GM23338 (cell line): ENCODE measurements at regions not wholly inside any gene's neighbourhood (a gene's known extent, or its start where the extent isn't known, plus 50 kb on each side); places are given as distances from the start of the nearest gene placed in this dataset.

Source experiments
- ATAC-seq: fragments of 200-7000 bp; cut with Tn5 transposase; 3 replicates; pipeline ENCODE4 v1.9.1; 2020
- DNase-seq: peaks from one replicate; pipeline ENCODE4 v3.0.0-alpha.2; 2015; ENCODE audit warnings: low spot score
- H2AFZ ChIP-seq: fragments of 200-600 bp; sonication (generic); 2 replicates; pipeline ENCODE4 v1.8.0; 2016; ENCODE audit warnings: antibody characterized with exemption, mild to moderate bottlenecking, moderate library complexity
- H3F3A ChIP-seq: fragments of 200-600 bp; sonication (generic); replicated peaks from 2 replicates; pipeline ENCODE4 v1.8.0; 2017; ENCODE audit warnings: antibody characterized with exemption, mixed run types, low read depth
- H3K27ac ChIP-seq: fragments of 200-600 bp; sonication (generic); 2 replicates; pipeline ENCODE4 v1.6.1; 2016; ENCODE audit warnings: low read depth
- H3K27me3 ChIP-seq: fragments of 200-600 bp; sonication (generic); 2 replicates; pipeline ENCODE4 v1.8.0; 2016; ENCODE audit warnings: mild to moderate bottlenecking, mixed run types, moderate library complexity; ENCODE audit not compliant: insufficient read depth
- H3K36me3 ChIP-seq: fragments of 200-600 bp; sonication (generic); 2 replicates; pipeline ENCODE4 v1.8.0; 2016; ENCODE audit warnings: mild to moderate bottlenecking; ENCODE audit not compliant: insufficient read depth
- H3K4me1 ChIP-seq: fragments of 200-600 bp; sonication (generic); 2 replicates; pipeline ENCODE4 v1.8.0; 2016; ENCODE audit warnings: mild to moderate bottlenecking, moderate library complexity; ENCODE audit not compliant: insufficient read depth
- H3K4me2 ChIP-seq: fragments of 200-600 bp; sonication (generic); 2 replicates; pipeline ENCODE4 v1.7.1; 2017; ENCODE audit warnings: mixed run types
- H3K4me3 ChIP-seq: fragments of 200-600 bp; sonication (generic); 2 replicates; pipeline ENCODE4 v1.6.1; 2016; ENCODE audit warnings: mixed run types
- H3K79me2 ChIP-seq: fragments of 200-600 bp; sonication (generic); replicated peaks from 2 replicates; pipeline ENCODE4 v1.8.0; 2017; ENCODE audit warnings: mild to moderate bottlenecking; ENCODE audit not compliant: insufficient read depth
- H3K9me2 ChIP-seq: fragments of 200-600 bp; sonication (generic); 2 replicates; pipeline ENCODE4 v1.8.0; 2017; ENCODE audit not compliant: insufficient read depth
- H4K20me1 ChIP-seq: fragments of 200-600 bp; sonication (generic); replicated peaks from 2 replicates; pipeline ENCODE4 v1.8.0; 2017; ENCODE audit warnings: mild to moderate bottlenecking; ENCODE audit not compliant: insufficient read depth
- H3K27ac Mint-ChIP-seq: 2 replicates; pipeline ENCODE4 v1.8.0; 2020; ENCODE audit warnings: inconsistent platforms, mild to moderate bottlenecking, moderate library complexity, mixed read lengths
- H3K27me3 Mint-ChIP-seq: 3 replicates; pipeline ENCODE4 v1.8.0; 2022; ENCODE audit warnings: low read depth, mild to moderate bottlenecking, moderate library complexity, mixed read lengths, inconsistent platforms; ENCODE audit not compliant: insufficient read depth, poor library complexity
- H3K36me3 Mint-ChIP-seq: 3 replicates; pipeline ENCODE4 v1.8.0; 2021; ENCODE audit warnings: low read depth, mild to moderate bottlenecking, inconsistent platforms, moderate library complexity, mixed read lengths
- H3K4me1 Mint-ChIP-seq: 3 replicates; pipeline ENCODE4 v1.8.0; 2020; ENCODE audit warnings: mild to moderate bottlenecking, inconsistent platforms, mixed read lengths
- H3K4me3 Mint-ChIP-seq: 3 replicates; pipeline ENCODE4 v1.8.0; 2021; ENCODE audit warnings: moderate library complexity, mild to moderate bottlenecking, inconsistent platforms, mixed read lengths
- H3K9me3 Mint-ChIP-seq: 3 replicates; pipeline ENCODE4 v1.8.0; 2020; ENCODE audit warnings: moderate library complexity, mild to moderate bottlenecking, inconsistent platforms, mixed read lengths
- CREB1 ChIP-seq: fragments of 250-450 bp; sonication (Bioruptor Pico); IDR thresholded peaks from 2 replicates; pipeline ENCODE4 v1.5.0; 2020; ENCODE audit warnings: low read depth, mild to moderate bottlenecking, moderate library complexity
- CTCF ChIP-seq, 2 experiments: fragments of 200-600 bp in 1 of 2; sonication (generic) in 1 of 2; conservative IDR thresholded peaks; 2 replicates each; pipeline versions ENCODE4 v1.5.1 to v1.6.1; 2016 to 2017; ENCODE audit warnings: antibody characterized with exemption in 2 of 2, low read depth in 2 of 2, mild to moderate bottlenecking in 2 of 2, moderate library complexity in 1 of 2
- EZH2 ChIP-seq: fragments of 200-600 bp; sonication (generic); IDR thresholded peaks from one replicate; pipeline ENCODE4 v1.8.0; 2017; ENCODE audit warnings: antibody characterized with exemption, mild to moderate bottlenecking, low read depth; ENCODE audit not compliant: unreplicated experiment
- EZH2phosphoT487 ChIP-seq: fragments of 200-600 bp; sonication (generic); IDR thresholded peaks from one replicate; pipeline ENCODE4 v1.8.1; 2018; ENCODE audit warnings: antibody characterized with exemption; ENCODE audit not compliant: unreplicated experiment
- JUNB ChIP-seq: IDR thresholded peaks from one replicate; pipeline ENCODE4 v1.6.1; 2016; ENCODE audit warnings: antibody characterized with exemption; ENCODE audit not compliant: unreplicated experiment
- NANOG ChIP-seq: IDR thresholded peaks from 2 replicates; pipeline ENCODE4 v1.6.1; 2016; ENCODE audit warnings: antibody characterized with exemption, borderline replicate concordance
- POLR2AphosphoS5 ChIP-seq: IDR thresholded peaks from 2 replicates; pipeline ENCODE4 v1.6.1; 2016; ENCODE audit warnings: antibody characterized with exemption, low read depth
- REST ChIP-seq: IDR thresholded peaks from one replicate; pipeline ENCODE4 v1.6.1; 2018; ENCODE audit warnings: antibody characterized with exemption; ENCODE audit not compliant: unreplicated experiment
- STAT1 ChIP-seq: IDR thresholded peaks from one replicate; pipeline ENCODE4 v1.6.1; 2016; ENCODE audit warnings: antibody characterized with exemption; ENCODE audit not compliant: unreplicated experiment
- ZNF114 ChIP-seq: fragments of 250-450 bp; sonication (Bioruptor Pico); IDR thresholded peaks from 2 replicates; pipeline ENCODE4 v1.5.0; 2020; ENCODE audit warnings: mild to moderate bottlenecking, moderate library complexity
- ZNF331 ChIP-seq: fragments of 250-450 bp; sonication (Bioruptor Pico); IDR thresholded peaks from 2 replicates; pipeline ENCODE4 v1.5.0; 2020; ENCODE audit warnings: low read depth, mild to moderate bottlenecking, moderate library complexity
- TF ChIP-seq, protein P1 (sequence below): fragments of 250-450 bp; sonication (Bioruptor Pico); IDR thresholded peaks from 2 replicates; pipeline ENCODE4 v1.5.0; 2020; ENCODE audit warnings: mild to moderate bottlenecking, moderate library complexity
- TF ChIP-seq, protein P2 (sequence below): IDR thresholded peaks from 2 replicates; pipeline ENCODE4 v1.6.1; 2016; ENCODE audit warnings: antibody characterized with exemption

DNA sequence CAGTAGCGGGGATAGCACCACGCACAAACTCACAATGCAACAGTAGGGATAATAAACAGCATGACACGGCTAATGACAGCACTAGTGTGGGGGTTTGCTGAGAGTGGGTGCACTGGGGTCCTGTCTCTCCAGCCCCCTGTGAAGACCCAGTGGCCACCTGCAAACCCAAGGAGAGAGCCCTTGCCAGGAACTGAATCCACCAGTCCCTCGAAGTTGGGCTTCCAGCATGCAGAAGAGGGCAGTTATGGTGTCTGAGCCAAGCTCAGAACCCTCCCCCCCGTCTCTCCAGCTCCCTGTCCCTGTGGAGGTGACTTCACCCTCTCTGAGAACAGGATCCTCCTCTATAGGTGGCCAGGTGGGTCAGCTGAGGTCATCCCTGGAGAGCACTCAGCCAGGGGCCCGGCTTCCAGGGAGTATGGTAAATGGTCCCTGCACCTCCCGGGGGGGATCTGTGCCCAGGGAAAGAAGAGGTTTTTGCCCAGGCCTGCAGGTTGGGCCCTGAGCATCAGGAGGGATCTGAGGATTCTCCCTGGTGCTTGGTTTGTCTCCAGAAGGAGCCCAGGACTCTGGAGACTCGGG lies 86.3 kb upstream of the PRR5 start:
- H3K4me3 Mint-ChIP-seq = no peak overlapping the region
- H3K27ac Mint-ChIP-seq = no peak overlapping the region

More for the DNA sequence above, 86.3 kb upstream of the PRR5 start:
- no peak overlapping the region for H3K4me2 ChIP-seq
- H3K36me3 ChIP-seq = no peaks in the 10 kb centered on the region; the same call in 1 of the 2 replicates
- no peaks in the 10 kb centered on the region for H3K4me1 ChIP-seq
- Mint-ChIP-seq H3K9me3 (peaks cover 45% of the 10 kb centered on the region), H3K27me3 (peaks cover 5% of the 10 kb centered on the region), H3K4me1 (no peaks in the 10 kb centered on the region), H3K36me3 (peaks cover 14% of the 10 kb centered on the region)
- H3K4me3 ChIP-seq = no peak overlapping the region
- no peaks in the 10 kb centered on the region for H3K27me3 ChIP-seq
- H3F3A ChIP-seq = 0 out of 2 replicates have a peak, but pooled peaks cover 4% of the 10 kb centered on the region
- ATAC-seq (no peak), DNase-seq (no peak)
- H3K27ac ChIP-seq = no peak overlapping the region
- TF ChIP-seq CREB1 (CRISPR knock-in tag) (no peak), EZH2 (no peak), EZH2phosphoT487 (no peak), CTCF (conservative IDR thresholded peaks at IDR 0.05; ENCODE audit: low read depth in 2 of 2) (no peak), NANOG (no peak), POLR2AphosphoS5 (no peak), JUNB (no peak), STAT1 (no peak), ZNF331 (CRISPR knock-in tag) (no peak), REST (no peak), ZNF114 (CRISPR knock-in tag) (no peak)
- TF ChIP-seq, protein P1, sequence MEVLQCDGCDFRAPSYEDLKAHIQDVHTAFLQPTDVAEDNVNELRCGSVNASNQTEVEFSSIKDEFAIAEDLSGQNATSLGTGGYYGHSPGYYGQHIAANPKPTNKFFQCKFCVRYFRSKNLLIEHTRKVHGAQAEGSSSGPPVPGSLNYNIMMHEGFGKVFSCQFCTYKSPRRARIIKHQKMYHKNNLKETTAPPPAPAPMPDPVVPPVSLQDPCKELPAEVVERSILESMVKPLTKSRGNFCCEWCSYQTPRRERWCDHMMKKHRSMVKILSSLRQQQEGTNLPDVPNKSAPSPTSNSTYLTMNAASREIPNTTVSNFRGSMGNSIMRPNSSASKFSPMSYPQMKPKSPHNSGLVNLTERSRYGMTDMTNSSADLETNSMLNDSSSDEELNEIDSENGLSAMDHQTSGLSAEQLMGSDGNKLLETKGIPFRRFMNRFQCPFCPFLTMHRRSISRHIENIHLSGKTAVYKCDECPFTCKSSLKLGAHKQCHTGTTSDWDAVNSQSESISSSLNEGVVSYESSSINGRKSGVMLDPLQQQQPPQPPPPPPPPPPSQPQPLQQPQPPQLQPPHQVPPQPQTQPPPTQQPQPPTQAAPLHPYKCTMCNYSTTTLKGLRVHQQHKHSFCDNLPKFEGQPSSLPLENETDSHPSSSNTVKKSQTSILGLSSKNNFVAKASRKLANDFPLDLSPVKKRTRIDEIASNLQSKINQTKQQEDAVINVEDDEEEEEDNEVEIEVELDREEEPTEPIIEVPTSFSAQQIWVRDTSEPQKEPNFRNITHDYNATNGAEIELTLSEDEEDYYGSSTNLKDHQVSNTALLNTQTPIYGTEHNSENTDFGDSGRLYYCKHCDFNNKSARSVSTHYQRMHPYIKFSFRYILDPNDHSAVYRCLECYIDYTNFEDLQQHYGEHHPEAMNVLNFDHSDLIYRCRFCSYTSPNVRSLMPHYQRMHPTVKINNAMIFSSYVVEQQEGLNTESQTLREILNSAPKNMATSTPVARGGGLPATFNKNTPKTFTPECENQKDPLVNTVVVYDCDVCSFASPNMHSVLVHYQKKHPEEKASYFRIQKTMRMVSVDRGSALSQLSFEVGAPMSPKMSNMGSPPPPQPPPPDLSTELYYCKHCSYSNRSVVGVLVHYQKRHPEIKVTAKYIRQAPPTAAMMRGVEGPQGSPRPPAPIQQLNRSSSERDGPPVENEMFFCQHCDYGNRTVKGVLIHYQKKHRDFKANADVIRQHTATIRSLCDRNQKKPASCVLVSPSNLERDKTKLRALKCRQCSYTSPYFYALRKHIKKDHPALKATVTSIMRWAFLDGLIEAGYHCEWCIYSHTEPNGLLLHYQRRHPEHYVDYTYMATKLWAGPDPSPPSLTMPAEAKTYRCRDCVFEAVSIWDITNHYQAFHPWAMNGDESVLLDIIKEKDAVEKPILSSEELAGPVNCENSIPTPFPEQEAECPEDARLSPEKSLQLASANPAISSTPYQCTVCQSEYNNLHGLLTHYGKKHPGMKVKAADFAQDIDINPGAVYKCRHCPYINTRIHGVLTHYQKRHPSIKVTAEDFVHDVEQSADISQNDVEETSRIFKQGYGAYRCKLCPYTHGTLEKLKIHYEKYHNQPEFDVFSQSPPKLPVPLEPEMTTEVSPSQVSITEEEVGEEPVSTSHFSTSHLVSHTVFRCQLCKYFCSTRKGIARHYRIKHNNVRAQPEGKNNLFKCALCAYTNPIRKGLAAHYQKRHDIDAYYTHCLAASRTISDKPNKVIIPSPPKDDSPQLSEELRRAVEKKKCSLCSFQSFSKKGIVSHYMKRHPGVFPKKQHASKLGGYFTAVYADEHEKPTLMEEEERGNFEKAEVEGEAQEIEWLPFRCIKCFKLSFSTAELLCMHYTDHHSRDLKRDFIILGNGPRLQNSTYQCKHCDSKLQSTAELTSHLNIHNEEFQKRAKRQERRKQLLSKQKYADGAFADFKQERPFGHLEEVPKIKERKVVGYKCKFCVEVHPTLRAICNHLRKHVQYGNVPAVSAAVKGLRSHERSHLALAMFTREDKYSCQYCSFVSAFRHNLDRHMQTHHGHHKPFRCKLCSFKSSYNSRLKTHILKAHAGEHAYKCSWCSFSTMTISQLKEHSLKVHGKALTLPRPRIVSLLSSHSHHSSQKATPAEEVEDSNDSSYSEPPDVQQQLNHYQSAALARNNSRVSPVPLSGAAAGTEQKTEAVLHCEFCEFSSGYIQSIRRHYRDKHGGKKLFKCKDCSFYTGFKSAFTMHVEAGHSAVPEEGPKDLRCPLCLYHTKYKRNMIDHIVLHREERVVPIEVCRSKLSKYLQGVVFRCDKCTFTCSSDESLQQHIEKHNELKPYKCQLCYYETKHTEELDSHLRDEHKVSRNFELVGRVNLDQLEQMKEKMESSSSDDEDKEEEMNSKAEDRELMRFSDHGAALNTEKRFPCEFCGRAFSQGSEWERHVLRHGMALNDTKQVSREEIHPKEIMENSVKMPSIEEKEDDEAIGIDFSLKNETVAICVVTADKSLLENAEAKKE (CRISPR knock-in tag) = no peak
- TF ChIP-seq, protein P2, sequence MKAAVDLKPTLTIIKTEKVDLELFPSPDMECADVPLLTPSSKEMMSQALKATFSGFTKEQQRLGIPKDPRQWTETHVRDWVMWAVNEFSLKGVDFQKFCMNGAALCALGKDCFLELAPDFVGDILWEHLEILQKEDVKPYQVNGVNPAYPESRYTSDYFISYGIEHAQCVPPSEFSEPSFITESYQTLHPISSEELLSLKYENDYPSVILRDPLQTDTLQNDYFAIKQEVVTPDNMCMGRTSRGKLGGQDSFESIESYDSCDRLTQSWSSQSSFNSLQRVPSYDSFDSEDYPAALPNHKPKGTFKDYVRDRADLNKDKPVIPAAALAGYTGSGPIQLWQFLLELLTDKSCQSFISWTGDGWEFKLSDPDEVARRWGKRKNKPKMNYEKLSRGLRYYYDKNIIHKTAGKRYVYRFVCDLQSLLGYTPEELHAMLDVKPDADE = no peak
- H3K9me2 ChIP-seq = no peaks in the 10 kb centered on the region
- H3K79me2 ChIP-seq = no peaks in the 10 kb centered on the region
- H4K20me1 ChIP-seq = no peaks in the 10 kb centered on the region
- H2AFZ ChIP-seq = no peak overlapping the region
